Left ventricle myocardium inferior (tissue), 1 donor: ENCODE measurements at regions not wholly inside any gene's neighbourhood (a gene's known extent, or its start where the extent isn't known, plus 50 kb on each side); places are given as distances from the start of the nearest gene placed in this dataset.

Experiments used
- DNase-seq: peaks from one replicate; pipeline ENCODE4 v3.0.0-alpha.2; 2020
- H3K27ac ChIP-seq: fragments of 200-600 bp; replicated peaks from 2 replicates; pipeline ENCODE4 v1.8.0; 2021
- H3K27me3 ChIP-seq: fragments of 200-600 bp; 2 replicates; pipeline ENCODE4 v1.8.0; 2021; ENCODE audit warnings: low read depth
- H3K36me3 ChIP-seq: fragments of 200-600 bp; 2 replicates; pipeline ENCODE4 v1.8.0; 2021
- H3K4me1 ChIP-seq: fragments of 200-600 bp; 2 replicates; pipeline ENCODE4 v1.8.0; 2021
- H3K4me3 ChIP-seq: fragments of 200-600 bp; 2 replicates; pipeline ENCODE4 v1.8.0; 2021; ENCODE audit warnings: mild to moderate bottlenecking, moderate library complexity
- H3K9me3 ChIP-seq: fragments of 200-600 bp; replicated peaks from 2 replicates; pipeline ENCODE4 v1.8.0; 2021
- CTCF ChIP-seq: fragments of 200-600 bp; IDR thresholded peaks from 2 replicates; pipeline ENCODE4 v1.8.0; 2021; ENCODE audit warnings: antibody characterized with exemption, mild to moderate bottlenecking, borderline replicate concordance
- intact Hi-C: fragments of 100-400 bp; cut with micrococcal nuclease; formaldehyde crosslinking; loops from one replicate; pipeline ENCODE4 v1.11.0; 2022
- donor health status: DM: no; HTN: yes; CAD: no; lungs with severe emphysema.

- Histone ChIP-seq H3K4me3 (no peak overlapping the region), H3K9me3 (no peaks in the 10 kb centered on the region), H3K36me3 (no peaks in the 10 kb centered on the region), H3K4me1 (no peaks in the 10 kb centered on the region), H3K27me3 (no peaks in the 10 kb centered on the region), H3K27ac (no peak overlapping the region)
- TF ChIP-seq CTCF, result no peak
- no peak for DNase-seq
- intact Hi-C loops, result no loop called here
Observed at GRCh38 chr2:137776697-137777096, 187.6 kb upstream of the HNMT start.

- Histone ChIP-seq H3K4me3 (no peak overlapping the region), H3K4me1 (no peaks in the 10 kb centered on the region), H3K27me3 (no peaks in the 10 kb centered on the region), H3K27ac (no peak overlapping the region), H3K36me3 (no peaks in the 10 kb centered on the region), H3K9me3 (peaks cover 29% of the 10 kb centered on the region)
- TF ChIP-seq CTCF, result no peak
- DNase-seq, result no peak
- intact Hi-C loops, result no loop called here
Observed at GRCh38 chr2:137797641-137798040, 166.6 kb upstream of the HNMT start.

- Histone ChIP-seq H3K9me3 (peaks cover 43% of the 10 kb centered on the region), H3K4me1 (no peaks in the 10 kb centered on the region), H3K27ac (no peak overlapping the region), H3K27me3 (no peaks in the 10 kb centered on the region), H3K4me3 (no peak overlapping the region), H3K36me3 (no peaks in the 10 kb centered on the region)
- TF ChIP-seq CTCF, result no peak
- intact Hi-C loops, result no loop called here
- DNase-seq, result no peak
Observed at GRCh38 chr2:137799600-137799999, 164.7 kb upstream of the HNMT start.

GRCh38 chr2:137800386-137800785 lies 163.9 kb upstream of the HNMT start:
- H3K27me3 ChIP-seq, result no peaks in the 10 kb centered on the region
- intact Hi-C loops, result no loop called here
- DNase-seq, result no peak
- TF ChIP-seq CTCF, result no peak
- H3K9me3 ChIP-seq, result peaks cover 43% of the 10 kb centered on the region
- no peaks in the 10 kb centered on the region for H3K36me3 ChIP-seq
- no peaks in the 10 kb centered on the region for H3K4me1 ChIP-seq
- no peak overlapping the region for H3K27ac ChIP-seq
- no peak overlapping the region for H3K4me3 ChIP-seq

- intact Hi-C loops, result no loop called here
- no peak for TF ChIP-seq CTCF
Observed at GRCh38 chr2:137801228-137801627, 163.0 kb upstream of the HNMT start.

GRCh38 chr2:137802038-137802437 lies 162.2 kb upstream of the HNMT start:
- no peak for DNase-seq
- Histone ChIP-seq H3K4me3 (no peak overlapping the region), H3K9me3 (peaks cover 43% of the 10 kb centered on the region), H3K4me1 (no peaks in the 10 kb centered on the region), H3K27ac (no peak overlapping the region), H3K36me3 (no peaks in the 10 kb centered on the region), H3K27me3 (no peaks in the 10 kb centered on the region)
- intact Hi-C loops, result no loop called here
- TF ChIP-seq CTCF, result no peak

More at GRCh38 chr2:137801228-137801627, 163.0 kb upstream of the HNMT start:
- Histone ChIP-seq H3K36me3 (no peaks in the 10 kb centered on the region), H3K4me3 (no peak overlapping the region), H3K4me1 (no peaks in the 10 kb centered on the region), H3K27me3 (no peaks in the 10 kb centered on the region), H3K9me3 (peaks cover 43% of the 10 kb centered on the region), H3K27ac (no peak overlapping the region)
- DNase-seq, result no peak
